Upper lobe of left lung (tissue), 4 donors: ENCODE measurements at regions not wholly inside any gene's neighbourhood (a gene's known extent, or its start where the extent isn't known, plus 50 kb on each side); places are given as distances from the start of the nearest gene placed in this dataset.

ENCODE experiments used
- EP300 ChIP-seq, 4 donors: sonication (generic); formaldehyde crosslinking; IDR thresholded peaks; one replicate each; pipeline ENCODE4 v1.5.1; 2017; ENCODE audit warnings: antibody characterized with exemption in 4 of 4, control low read depth in 2 of 4
- POLR2A ChIP-seq, 4 donors: fragments of 450-650 bp; IDR thresholded peaks; one replicate each; pipeline ENCODE4 v1.5.1; 2016 to 2017; ENCODE audit warnings: antibody characterized with exemption in 4 of 4, mild to moderate bottlenecking in 2 of 4
- TF ChIP-seq, protein P1 (sequence below), 6 experiments: fragments of 450-650 bp in 4 of 6; fragments of 200-600 bp in 2 of 6; sonication (generic) in 2 of 6; IDR thresholded peaks; one replicate each; pipeline ENCODE4 v1.5.1; 2016 to 2019; ENCODE audit warnings: antibody characterized with exemption in 6 of 6

DNA sequence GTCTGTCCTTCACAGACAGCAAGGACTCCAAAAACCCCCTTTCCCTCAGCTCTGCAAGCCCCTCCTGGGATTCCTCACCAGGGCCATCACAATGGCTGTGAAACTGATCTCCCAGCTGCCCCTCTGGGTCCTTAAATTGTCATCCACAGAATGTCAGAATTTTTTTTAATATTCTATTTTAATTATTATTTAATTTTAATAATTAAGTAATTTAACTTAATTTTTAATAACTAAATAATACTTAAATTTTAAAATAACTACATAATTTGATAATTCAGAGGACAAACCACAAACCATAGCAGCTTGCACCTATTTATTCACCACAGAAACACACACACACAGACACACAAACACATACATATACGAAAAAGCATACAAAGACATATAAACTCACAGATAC, 565.8 kb upstream of the COBL start:
- TF ChIP-seq EP300 (IDR thresholded peaks at IDR 0.05) (no peak), POLR2A (IDR thresholded peaks at IDR 0.05) (no peak)
- TF ChIP-seq, protein P1, sequence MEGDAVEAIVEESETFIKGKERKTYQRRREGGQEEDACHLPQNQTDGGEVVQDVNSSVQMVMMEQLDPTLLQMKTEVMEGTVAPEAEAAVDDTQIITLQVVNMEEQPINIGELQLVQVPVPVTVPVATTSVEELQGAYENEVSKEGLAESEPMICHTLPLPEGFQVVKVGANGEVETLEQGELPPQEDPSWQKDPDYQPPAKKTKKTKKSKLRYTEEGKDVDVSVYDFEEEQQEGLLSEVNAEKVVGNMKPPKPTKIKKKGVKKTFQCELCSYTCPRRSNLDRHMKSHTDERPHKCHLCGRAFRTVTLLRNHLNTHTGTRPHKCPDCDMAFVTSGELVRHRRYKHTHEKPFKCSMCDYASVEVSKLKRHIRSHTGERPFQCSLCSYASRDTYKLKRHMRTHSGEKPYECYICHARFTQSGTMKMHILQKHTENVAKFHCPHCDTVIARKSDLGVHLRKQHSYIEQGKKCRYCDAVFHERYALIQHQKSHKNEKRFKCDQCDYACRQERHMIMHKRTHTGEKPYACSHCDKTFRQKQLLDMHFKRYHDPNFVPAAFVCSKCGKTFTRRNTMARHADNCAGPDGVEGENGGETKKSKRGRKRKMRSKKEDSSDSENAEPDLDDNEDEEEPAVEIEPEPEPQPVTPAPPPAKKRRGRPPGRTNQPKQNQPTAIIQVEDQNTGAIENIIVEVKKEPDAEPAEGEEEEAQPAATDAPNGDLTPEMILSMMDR (IDR thresholded peaks at IDR 0.05): no peak
